ENCODE measurements at regions not wholly inside any gene's neighbourhood (a gene's known extent, or its start where the extent isn't known, plus 50 kb on each side); places are given as distances from the start of the nearest gene placed in this dataset.

GRCh38 chr6:51415501-51415900, 596.8 kb downstream of the TFAP2B start:
- H3K27ac ChIP-seq (ENCODE audit: control insufficient read depth, insufficient read depth, low read length) = no peak overlapping the region
- no peaks in the 10 kb centered on the region for H3K4me1 ChIP-seq (ENCODE audit: control insufficient read depth, extremely low read depth, insufficient read depth, low read length)
- no peak overlapping the region for H3K4me3 ChIP-seq (ENCODE audit: control insufficient read depth in 2 of 3, extremely low read depth in 1 of 3, insufficient read depth in 2 of 3, low read depth in 1 of 3, low read length in 3 of 3)
- H2AFZ ChIP-seq (ENCODE audit: control insufficient read depth, low read length) = no peak overlapping the region
- H3K4me2 ChIP-seq (ENCODE audit: control insufficient read depth, extremely low read depth, insufficient read depth, low read depth, low read length) = no peak overlapping the region
- FAIRE-seq (no peak), DNase-seq (ENCODE audit: low read depth, low spot score) (no peak)
- no peaks in the 10 kb centered on the region for H3K36me3 ChIP-seq (ENCODE audit: control insufficient read depth in 2 of 2, extremely low read depth in 1 of 2, insufficient read depth in 2 of 2, low read length in 2 of 2)
- no peak overlapping the region for H3K9ac ChIP-seq (ENCODE audit: control insufficient read depth, extremely low read depth, insufficient read depth, low read length)
- no peaks in the 10 kb centered on the region for H4K20me1 ChIP-seq (ENCODE audit: control insufficient read depth, extremely low read depth, insufficient read depth, low read length)
- no peaks in the 10 kb centered on the region for H3K79me2 ChIP-seq (ENCODE audit: control insufficient read depth, insufficient read depth, low read length)
- H3K27me3 ChIP-seq (ENCODE audit: control insufficient read depth, extremely low read depth, insufficient read depth, low read length) = no peaks in the 10 kb centered on the region
- TF ChIP-seq EZH2 (IDR thresholded peaks at IDR 0.05; ENCODE audit: low read length) = no peak
- no peak for TF ChIP-seq CTCF (optimal IDR thresholded peaks at IDR 0.05 in 1 of 3, IDR thresholded peaks at IDR 0.05 in 1 of 3, conservative IDR thresholded peaks at IDR 0.05 in 1 of 3; ENCODE audit: extremely low read depth in 1 of 3, insufficient read depth in 2 of 3, low read length in 3 of 3)
- H3K9me3 ChIP-seq (ENCODE audit: control insufficient read depth, low read depth, low read length) = no peaks in the 10 kb centered on the region
- H3K9me1 ChIP-seq (ENCODE audit: control insufficient read depth, extremely low read depth, insufficient read depth, low read length) = no peaks in the 10 kb centered on the region
- dilution Hi-C loops (cut with MboI; ENCODE audit: extremely low pct_ligation_motif_present, low sequenced_read_pairs) = no loop called here

DNA sequence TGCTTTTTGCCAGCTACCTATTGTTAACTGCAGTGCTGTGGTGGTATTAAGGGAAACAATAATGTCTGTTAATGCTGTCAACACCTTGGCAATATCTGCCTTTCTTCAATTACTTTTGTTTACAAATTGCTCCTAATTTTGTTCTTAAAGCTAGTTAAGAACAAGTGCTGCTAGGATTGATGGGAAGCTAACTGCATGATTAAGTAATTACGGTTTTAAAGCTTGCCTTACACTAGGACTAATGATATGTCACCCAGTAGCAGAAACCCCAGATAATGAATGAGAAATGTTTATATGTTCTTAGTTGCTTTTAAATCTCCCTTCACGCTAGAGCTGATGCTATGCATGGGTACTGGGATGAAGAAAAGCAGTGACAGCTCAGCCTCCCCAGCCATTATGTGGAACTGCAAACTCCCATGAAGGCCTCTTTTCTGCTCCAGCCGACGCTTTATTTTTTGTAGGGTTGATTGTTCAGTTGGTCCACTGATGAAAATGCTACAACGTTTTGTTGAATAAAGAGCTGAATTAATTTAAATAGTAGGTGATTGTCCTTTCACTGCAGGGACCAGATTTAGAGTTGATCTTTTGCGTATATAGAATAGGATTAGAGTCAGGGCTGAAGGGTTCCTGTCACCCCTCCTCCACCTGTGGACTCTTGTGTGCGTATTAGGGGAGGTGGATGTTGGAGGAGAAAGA, 610.5 kb downstream of the TFAP2B start:
- TF ChIP-seq EZH2 (IDR thresholded peaks at IDR 0.05; ENCODE audit: low read length) (no peak), CTCF (optimal IDR thresholded peaks at IDR 0.05 in 1 of 3, IDR thresholded peaks at IDR 0.05 in 1 of 3, conservative IDR thresholded peaks at IDR 0.05 in 1 of 3; ENCODE audit: extremely low read depth in 1 of 3, insufficient read depth in 2 of 3, low read length in 3 of 3) (no peak)
- H3K27me3 ChIP-seq (ENCODE audit: control insufficient read depth, extremely low read depth, insufficient read depth, low read length) = no peaks in the 10 kb centered on the region
- H4K20me1 ChIP-seq (ENCODE audit: control insufficient read depth, extremely low read depth, insufficient read depth, low read length) = no peaks in the 10 kb centered on the region
- H3K9me1 ChIP-seq (ENCODE audit: control insufficient read depth, extremely low read depth, insufficient read depth, low read length) = no peaks in the 10 kb centered on the region
- H3K27ac ChIP-seq (ENCODE audit: control insufficient read depth, insufficient read depth, low read length) = no peak overlapping the region
- H3K79me2 ChIP-seq (ENCODE audit: control insufficient read depth, insufficient read depth, low read length) = no peaks in the 10 kb centered on the region
- H3K4me1 ChIP-seq (ENCODE audit: control insufficient read depth, extremely low read depth, insufficient read depth, low read length) = no peaks in the 10 kb centered on the region
- H2AFZ ChIP-seq (ENCODE audit: control insufficient read depth, low read length) = no peak overlapping the region
- H3K9ac ChIP-seq (ENCODE audit: control insufficient read depth, extremely low read depth, insufficient read depth, low read length) = no peak overlapping the region
- no peak overlapping the region for H3K4me2 ChIP-seq (ENCODE audit: control insufficient read depth, extremely low read depth, insufficient read depth, low read depth, low read length)
- FAIRE-seq (no peak), DNase-seq (ENCODE audit: low read depth, low spot score) (no peak)
- H3K9me3 ChIP-seq (ENCODE audit: control insufficient read depth, low read depth, low read length) = no peaks in the 10 kb centered on the region
- dilution Hi-C loops (cut with MboI; ENCODE audit: extremely low pct_ligation_motif_present, low sequenced_read_pairs) = no loop called here
- H3K36me3 ChIP-seq (ENCODE audit: control insufficient read depth in 2 of 2, extremely low read depth in 1 of 2, insufficient read depth in 2 of 2, low read length in 2 of 2) = no peaks in the 10 kb centered on the region
- no peak overlapping the region for H3K4me3 ChIP-seq (ENCODE audit: control insufficient read depth in 2 of 3, extremely low read depth in 1 of 3, insufficient read depth in 2 of 3, low read depth in 1 of 3, low read length in 3 of 3)

All from keratinocyte (primary cell).